ENCODE measurements at regions not wholly inside any gene's neighbourhood (a gene's known extent, or its start where the extent isn't known, plus 50 kb on each side); places are given as distances from the start of the nearest gene placed in this dataset.

DNA sequence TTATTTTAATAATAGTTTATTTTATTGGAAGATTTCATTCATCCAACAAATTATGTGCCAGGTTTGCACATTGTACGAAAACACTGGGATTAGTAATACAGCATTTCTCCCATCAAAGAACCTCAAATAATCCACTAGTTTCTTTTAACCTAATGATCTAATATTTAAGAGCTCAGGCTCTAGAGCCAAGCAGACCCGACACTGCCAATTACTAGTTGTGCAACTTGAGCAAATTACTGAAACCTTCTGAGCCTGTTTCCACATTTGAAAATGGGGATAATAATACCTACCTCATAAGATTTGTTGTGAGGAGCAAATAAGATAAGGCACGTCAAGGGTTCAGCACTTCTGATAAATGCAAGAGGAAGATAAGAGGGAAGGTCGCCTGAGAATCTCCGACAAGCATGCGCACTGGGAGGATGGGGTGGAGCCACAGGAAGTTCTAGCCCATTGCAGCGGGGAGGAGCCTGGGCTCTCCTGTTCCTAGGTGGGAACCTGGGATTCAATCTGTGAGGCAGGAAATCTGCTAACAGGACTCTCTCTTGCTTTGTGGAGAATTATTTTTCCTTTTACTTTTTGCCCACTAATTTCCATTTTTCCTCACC, 141.5 kb upstream of the SMAD1 start:
- no peak for TF ChIP-seq POLR2A (IDR thresholded peaks at IDR 0.05; ENCODE audit: low read depth, low read length)
- no peak for TF ChIP-seq POLR2AphosphoS5 (IDR thresholded peaks at IDR 0.05; ENCODE audit: low read depth, low read length)
- TF ChIP-seq TAF1 (IDR thresholded peaks at IDR 0.05; ENCODE audit: low read depth, low read length), result no peak
